WERI-Rb-1 (cell line): ENCODE measurements at regions not wholly inside any gene's neighbourhood (a gene's known extent, or its start where the extent isn't known, plus 50 kb on each side); places are given as distances from the start of the nearest gene placed in this dataset.

ENCODE experiments used
- DNase-seq: peaks from one replicate; pipeline ENCODE4 v3.0.0-alpha.2; 2020
- H3K27ac ChIP-seq: fragments of 250-450 bp; sonication (Bioruptor Pico); 2 replicates; pipeline ENCODE4 v1.5.1; 2020; ENCODE audit warnings: mild to moderate bottlenecking, moderate library complexity
- H3K27me3 ChIP-seq: fragments of 250-450 bp; sonication (Bioruptor Pico); 2 replicates; pipeline ENCODE4 v1.5.1; 2021; ENCODE audit warnings: mild to moderate bottlenecking, low read depth, moderate library complexity; ENCODE audit not compliant: insufficient read depth, severe bottlenecking
- H3K36me3 ChIP-seq: fragments of 250-450 bp; sonication (Bioruptor Pico); 2 replicates; pipeline ENCODE4 v1.5.1; 2020; ENCODE audit warnings: mild to moderate bottlenecking, moderate library complexity
- H3K4me3 ChIP-seq: 2 replicates; pipeline ENCODE4 v1.5.1; 2011; ENCODE audit warnings: low read depth, mild to moderate bottlenecking, control low read depth, low read length
- H3K9me3 ChIP-seq: fragments of 250-450 bp; sonication (Bioruptor Pico); 2 replicates; pipeline ENCODE4 v1.5.1; 2021; ENCODE audit warnings: mild to moderate bottlenecking, moderate library complexity; ENCODE audit not compliant: severe bottlenecking
- CTCF ChIP-seq: IDR thresholded peaks from 2 replicates; pipeline ENCODE4 v1.5.1; 2011; ENCODE audit warnings: low read depth, mild to moderate bottlenecking, control low read depth, inconsistent platforms, low read length

- DNase-seq: no peak
- H3K27ac ChIP-seq: no peak overlapping the region
- H3K4me3 ChIP-seq: no peak overlapping the region
- no peak for TF ChIP-seq CTCF
- H3K36me3 ChIP-seq: no peaks in the 10 kb centered on the region
- no peaks in the 10 kb centered on the region for H3K9me3 ChIP-seq
- H3K27me3 ChIP-seq: no peaks in the 10 kb centered on the region
These were observed 476.0 kb upstream of the MKI67 start for GRCh38 chr10:128602183-128602582.

GRCh38 chr10:128604025-128604424, 477.8 kb upstream of the MKI67 start:
- H3K4me3 ChIP-seq: no peak overlapping the region
- no peaks in the 10 kb centered on the region for H3K27me3 ChIP-seq
- no peak for TF ChIP-seq CTCF
- no peak overlapping the region for H3K27ac ChIP-seq
- no peaks in the 10 kb centered on the region for H3K9me3 ChIP-seq
- DNase-seq: no peak
- H3K36me3 ChIP-seq: no peaks in the 10 kb centered on the region

GRCh38 chr10:128605180-128605579, 479.0 kb upstream of the MKI67 start:
- Histone ChIP-seq H3K4me3 (no peak overlapping the region), H3K9me3 (no peaks in the 10 kb centered on the region), H3K27me3 (no peaks in the 10 kb centered on the region), H3K36me3 (no peaks in the 10 kb centered on the region), H3K27ac (no peak overlapping the region)
- DNase-seq: no peak
- no peak for TF ChIP-seq CTCF

- no peak overlapping the region for H3K4me3 ChIP-seq
- no peak overlapping the region for H3K27ac ChIP-seq
- no peak for DNase-seq
- H3K9me3 ChIP-seq: no peaks in the 10 kb centered on the region
- no peak for TF ChIP-seq CTCF
- no peaks in the 10 kb centered on the region for H3K36me3 ChIP-seq
- H3K27me3 ChIP-seq: no peaks in the 10 kb centered on the region
These were observed 479.8 kb upstream of the MKI67 start for GRCh38 chr10:128606055-128606454.

- no peaks in the 10 kb centered on the region for H3K9me3 ChIP-seq
- no peak for DNase-seq
These were observed 482.6 kb upstream of the MKI67 start for GRCh38 chr10:128608791-128609190.

More at GRCh38 chr10:128608791-128609190, 482.6 kb upstream of the MKI67 start:
- H3K27ac ChIP-seq: no peak overlapping the region
- no peak for TF ChIP-seq CTCF
- H3K36me3 ChIP-seq: no peaks in the 10 kb centered on the region
- H3K27me3 ChIP-seq: no peaks in the 10 kb centered on the region
- no peak overlapping the region for H3K4me3 ChIP-seq
